ENCODE measurements at regions not wholly inside any gene's neighbourhood (a gene's known extent, or its start where the extent isn't known, plus 50 kb on each side); places are given as distances from the start of the nearest gene placed in this dataset.
"Not testable (repeated sequence)": the region's sequence is repeated elsewhere in the genome, so short reads cannot be mapped to it uniquely, and the experiment has no call there.

DNA sequence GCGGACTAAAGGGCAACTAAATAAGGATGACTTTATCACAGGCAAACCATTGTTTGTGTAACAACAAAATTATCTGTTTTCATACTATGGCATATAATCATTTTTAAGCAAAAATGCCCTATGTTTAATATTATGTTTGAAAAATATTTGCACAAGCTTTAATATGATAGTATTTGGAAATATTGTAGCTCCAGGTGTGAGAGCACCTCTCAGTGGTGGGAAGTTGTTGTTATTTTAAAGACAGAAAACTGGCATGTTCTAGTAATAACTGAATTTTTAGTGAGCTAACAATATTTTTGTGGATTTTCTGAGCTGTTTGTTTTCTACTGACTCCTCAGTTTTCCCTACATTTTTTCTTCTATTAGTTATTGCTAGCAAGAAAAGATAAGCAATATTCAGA lies 578.8 kb downstream of the KCNT2 start:
- POLR2A ChIA-PET, result no interaction called here

DNA sequence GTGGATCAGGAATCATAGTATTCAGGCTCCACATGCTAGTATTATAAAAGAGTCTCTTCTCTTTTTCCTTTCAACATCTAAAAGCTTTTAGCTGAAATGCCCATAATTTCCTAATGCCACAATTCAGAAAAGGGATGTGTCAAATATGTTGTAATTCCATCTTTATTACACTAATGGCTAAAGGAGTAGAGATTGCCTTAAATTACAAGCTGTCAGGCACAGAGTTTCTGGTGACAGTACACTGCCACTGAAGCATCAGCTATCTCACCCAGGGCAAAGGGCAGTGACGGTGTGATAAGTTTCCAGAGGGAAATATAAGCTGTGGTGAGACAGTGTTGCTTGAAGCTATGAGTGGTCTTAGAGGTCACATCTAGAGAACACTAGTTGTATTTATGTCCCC lies 581.1 kb downstream of the KCNT2 start:
- POLR2A ChIA-PET, result no interaction called here
- H3K4me3 ChIP-seq (ENCODE audit: low read depth, low read length), result no peak overlapping the region
- CTCF ChIA-PET, result no interaction called here
- no peak for DNase-seq (ENCODE audit: low read depth, low spot score)
- TF ChIP-seq, protein P1, sequence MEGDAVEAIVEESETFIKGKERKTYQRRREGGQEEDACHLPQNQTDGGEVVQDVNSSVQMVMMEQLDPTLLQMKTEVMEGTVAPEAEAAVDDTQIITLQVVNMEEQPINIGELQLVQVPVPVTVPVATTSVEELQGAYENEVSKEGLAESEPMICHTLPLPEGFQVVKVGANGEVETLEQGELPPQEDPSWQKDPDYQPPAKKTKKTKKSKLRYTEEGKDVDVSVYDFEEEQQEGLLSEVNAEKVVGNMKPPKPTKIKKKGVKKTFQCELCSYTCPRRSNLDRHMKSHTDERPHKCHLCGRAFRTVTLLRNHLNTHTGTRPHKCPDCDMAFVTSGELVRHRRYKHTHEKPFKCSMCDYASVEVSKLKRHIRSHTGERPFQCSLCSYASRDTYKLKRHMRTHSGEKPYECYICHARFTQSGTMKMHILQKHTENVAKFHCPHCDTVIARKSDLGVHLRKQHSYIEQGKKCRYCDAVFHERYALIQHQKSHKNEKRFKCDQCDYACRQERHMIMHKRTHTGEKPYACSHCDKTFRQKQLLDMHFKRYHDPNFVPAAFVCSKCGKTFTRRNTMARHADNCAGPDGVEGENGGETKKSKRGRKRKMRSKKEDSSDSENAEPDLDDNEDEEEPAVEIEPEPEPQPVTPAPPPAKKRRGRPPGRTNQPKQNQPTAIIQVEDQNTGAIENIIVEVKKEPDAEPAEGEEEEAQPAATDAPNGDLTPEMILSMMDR (IDR thresholded peaks at IDR 0.05; ENCODE audit: insufficient read depth, low read length, missing control alignments), result no peak

More for the DNA sequence above, 578.8 kb downstream of the KCNT2 start:
- TF ChIP-seq, protein P1 (IDR thresholded peaks at IDR 0.05; ENCODE audit: insufficient read depth, low read length, missing control alignments), result no peak
- DNase-seq (ENCODE audit: low read depth, low spot score), result no peak
- CTCF ChIA-PET, result no interaction called here
- no peak overlapping the region for H3K4me3 ChIP-seq (ENCODE audit: low read depth, low read length)

- H3K4me3 ChIP-seq (ENCODE audit: low read depth, low read length); POLR2A ChIA-PET; DNase-seq (ENCODE audit: low read depth, low spot score): not testable (repeated sequence)
- CTCF ChIA-PET, result interaction anchor here (0.8 kb wide), 1 partner anchor 246 kb away, joined by 3 read pairs; no protein-coding TSS in a partner anchor
Observed at GRCh38 chr1:196021174-196021573, 587.1 kb downstream of the KCNT2 start.

GRCh38 chr1:196009362-196009761 lies 598.9 kb downstream of the KCNT2 start:
- ChIA-PET POLR2A (no interaction called here), CTCF (no interaction called here)
- no peak for DNase-seq (ENCODE audit: low read depth, low spot score)
- H3K4me3 ChIP-seq (ENCODE audit: low read depth, low read length), result no peak overlapping the region
- TF ChIP-seq, protein P1 (IDR thresholded peaks at IDR 0.05; ENCODE audit: insufficient read depth, low read length, missing control alignments), result no peak

DNA sequence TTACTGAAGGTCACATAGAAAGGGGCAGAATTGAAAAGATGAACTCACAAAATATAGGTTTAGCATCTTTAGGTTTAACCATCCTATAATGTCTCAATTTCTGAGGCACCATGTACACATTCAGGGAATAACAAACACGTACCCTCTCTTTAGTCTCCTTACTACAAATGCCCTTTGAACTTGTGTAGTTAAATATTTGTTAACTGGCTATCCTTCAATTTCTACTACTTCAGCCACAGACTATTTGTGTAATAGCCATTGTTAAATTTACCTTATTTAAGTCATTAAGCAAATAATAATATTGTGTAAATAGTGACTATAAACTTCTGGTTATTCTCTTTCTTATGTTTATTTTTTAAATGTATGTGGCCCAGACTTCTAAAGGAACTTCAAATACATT lies 600.5 kb downstream of the KCNT2 start:
- TF ChIP-seq, protein P1 (IDR thresholded peaks at IDR 0.05; ENCODE audit: insufficient read depth, low read length, missing control alignments), result no peak
- H3K4me3 ChIP-seq (ENCODE audit: low read depth, low read length), result no peak overlapping the region
- ChIA-PET CTCF (no interaction called here), POLR2A (no interaction called here)
- DNase-seq (ENCODE audit: low read depth, low spot score), result no peak

DNA sequence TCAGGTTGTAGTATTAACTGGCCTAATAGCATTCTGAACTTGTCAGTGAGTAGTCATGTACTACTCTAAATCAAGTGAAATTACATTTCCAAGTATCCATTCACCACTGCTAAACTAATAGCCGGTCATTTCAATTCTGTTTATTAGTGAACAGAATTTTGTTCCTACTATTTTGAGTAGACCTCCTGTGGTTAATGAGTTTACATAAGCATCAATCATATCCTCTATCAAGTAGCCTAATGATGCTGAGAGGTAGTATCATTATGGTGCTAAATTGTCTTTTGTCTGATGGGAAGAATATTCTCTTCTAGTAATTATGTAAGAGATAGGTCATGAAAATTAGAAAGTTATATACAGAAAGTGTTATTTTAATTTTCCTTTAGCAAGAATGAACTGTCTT lies 602.8 kb downstream of the KCNT2 start:
- DNase-seq (ENCODE audit: low read depth, low spot score), result no peak
- TF ChIP-seq, protein P1 (IDR thresholded peaks at IDR 0.05; ENCODE audit: insufficient read depth, low read length, missing control alignments), result no peak
- ChIA-PET CTCF (no interaction called here), POLR2A (no interaction called here)
- no peak overlapping the region for H3K4me3 ChIP-seq (ENCODE audit: low read depth, low read length)

GRCh38 chr1:196004388-196004787 lies 603.9 kb downstream of the KCNT2 start:
- CTCF ChIA-PET; H3K4me3 ChIP-seq (ENCODE audit: low read depth, low read length); POLR2A ChIA-PET; DNase-seq (ENCODE audit: low read depth, low spot score): not testable (repeated sequence)

- TF ChIP-seq, protein P1 (IDR thresholded peaks at IDR 0.05; ENCODE audit: insufficient read depth, low read length, missing control alignments), result no peak
- H3K4me3 ChIP-seq (ENCODE audit: low read depth, low read length), result no peak overlapping the region
- ChIA-PET POLR2A (no interaction called here), CTCF (no interaction called here)
- DNase-seq (ENCODE audit: low read depth, low spot score), result no peak
Observed at GRCh38 chr1:196002906-196003305, 605.3 kb downstream of the KCNT2 start.

GRCh38 chr1:196002296-196002695 lies 605.9 kb downstream of the KCNT2 start:
- CTCF ChIA-PET, result not testable (repeated sequence)

More at GRCh38 chr1:196002296-196002695, 605.9 kb downstream of the KCNT2 start:
- DNase-seq (ENCODE audit: low read depth, low spot score); POLR2A ChIA-PET; H3K4me3 ChIP-seq (ENCODE audit: low read depth, low read length): not testable (repeated sequence)

Measured in AG04449 (cell line).